ENCODE measurements at regions not wholly inside any gene's neighbourhood (a gene's known extent, or its start where the extent isn't known, plus 50 kb on each side); places are given as distances from the start of the nearest gene placed in this dataset.

DNA sequence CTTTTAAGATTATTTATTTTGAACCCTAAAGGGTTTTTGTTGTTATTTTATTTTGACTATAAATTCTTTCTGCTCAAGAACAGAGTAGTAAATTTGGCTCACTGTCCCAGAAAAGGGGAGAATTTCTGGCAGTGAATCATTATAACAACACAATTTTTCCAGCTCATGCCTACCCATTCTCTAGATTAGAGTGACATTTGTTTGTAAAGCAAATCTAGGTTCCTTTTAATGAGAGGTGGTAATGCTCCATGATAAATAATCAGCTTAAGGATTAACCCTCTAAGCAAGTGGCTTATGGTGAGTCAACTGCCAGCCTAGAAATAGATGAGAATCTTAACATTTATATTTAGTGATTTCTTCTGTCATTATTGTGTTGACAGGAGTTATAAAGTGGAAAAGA lies 409.2 kb downstream of the NFIB start:
- no peak for TF ChIP-seq SUZ12 (IDR thresholded peaks at IDR 0.05)
- TF ChIP-seq, protein P1, sequence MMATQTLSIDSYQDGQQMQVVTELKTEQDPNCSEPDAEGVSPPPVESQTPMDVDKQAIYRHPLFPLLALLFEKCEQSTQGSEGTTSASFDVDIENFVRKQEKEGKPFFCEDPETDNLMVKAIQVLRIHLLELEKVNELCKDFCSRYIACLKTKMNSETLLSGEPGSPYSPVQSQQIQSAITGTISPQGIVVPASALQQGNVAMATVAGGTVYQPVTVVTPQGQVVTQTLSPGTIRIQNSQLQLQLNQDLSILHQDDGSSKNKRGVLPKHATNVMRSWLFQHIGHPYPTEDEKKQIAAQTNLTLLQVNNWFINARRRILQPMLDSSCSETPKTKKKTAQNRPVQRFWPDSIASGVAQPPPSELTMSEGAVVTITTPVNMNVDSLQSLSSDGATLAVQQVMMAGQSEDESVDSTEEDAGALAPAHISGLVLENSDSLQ (IDR thresholded peaks at IDR 0.05), result no peak
- TF ChIP-seq SP1 (IDR thresholded peaks at IDR 0.05), result no peak
- no peak for TF ChIP-seq FOXM1 (IDR thresholded peaks at IDR 0.05; ENCODE audit: borderline replicate concordance)
- TF ChIP-seq CTBP1 (IDR thresholded peaks at IDR 0.05; ENCODE audit: borderline replicate concordance), result no peak
- TF ChIP-seq BHLHE40 (IDR thresholded peaks at IDR 0.05; ENCODE audit: borderline replicate concordance), result no peak
- no peak for TF ChIP-seq FOXA1 (IDR thresholded peaks at IDR 0.05)
- no peak for TF ChIP-seq ARNT (IDR thresholded peaks at IDR 0.05)
- TF ChIP-seq NFRKB (IDR thresholded peaks at IDR 0.05), result no peak
- TF ChIP-seq FOXK2 (IDR thresholded peaks at IDR 0.05), result no peak
- TF ChIP-seq ZNF384 (IDR thresholded peaks at IDR 0.05), result no peak

Measured in HEK293T (cell line).